ENCODE measurements at regions not wholly inside any gene's neighbourhood (a gene's known extent, or its start where the extent isn't known, plus 50 kb on each side); places are given as distances from the start of the nearest gene placed in this dataset.

GRCh38 chr2:241924069-241924908, 54.8 kb downstream of the RTP5 start:
- peak; percentile 66 for DNase-seq

GRCh38 chr2:241924909-241925250, 55.4 kb downstream of the RTP5 start:
- DNase-seq: no peak

- DNase-seq: peak; percentile 8
Measured at GRCh38 chr2:241925277-241925676, 55.7 kb downstream of the RTP5 start.

GRCh38 chr2:241925821-241926441, 56.4 kb downstream of the RTP5 start:
- peak; percentile 13 for DNase-seq

GRCh38 chr2:241926541-241927311, 57.2 kb downstream of the RTP5 start:
- no peak for DNase-seq

- no peak for DNase-seq
Measured at GRCh38 chr2:241929551-241930490, 60.3 kb downstream of the RTP5 start.

- no peak for DNase-seq
Measured at GRCh38 chr2:241931084-241931975, 61.8 kb downstream of the RTP5 start.

GRCh38 chr2:241931976-241932898, 62.7 kb downstream of the RTP5 start:
- no peak for DNase-seq

- DNase-seq: no peak
Measured at GRCh38 chr2:241932899-241933178, 63.3 kb downstream of the RTP5 start.

GRCh38 chr2:241933179-241933911, 63.8 kb downstream of the RTP5 start:
- no peak for DNase-seq

- no peak for DNase-seq
Measured at GRCh38 chr2:241935314-241935713, 65.8 kb downstream of the RTP5 start.

GRCh38 chr2:241935774-241936173, 66.2 kb downstream of the RTP5 start:
- no peak for DNase-seq

- no peak for DNase-seq
Measured at GRCh38 chr2:241936457-241937133, 67.1 kb downstream of the RTP5 start.

- no peak for DNase-seq
Measured at GRCh38 chr2:241937297-241937696, 67.8 kb downstream of the RTP5 start.

GRCh38 chr2:241939541-241939940, 70.0 kb downstream of the RTP5 start:
- no peak for DNase-seq

GRCh38 chr2:241940329-241940728, 70.8 kb downstream of the RTP5 start:
- peak; percentile 54 for DNase-seq

- DNase-seq: peak; percentile 78
Measured at GRCh38 chr2:241941691-241942301, 72.3 kb downstream of the RTP5 start.

GRCh38 chr2:241942416-241943208, 73.1 kb downstream of the RTP5 start:
- DNase-seq: no peak

All from hematopoietic multipotent progenitor cell treated with erythropoietin and hydrocortisone succinate and interleukin-3 and kit ligand, for 4 days (in vitro differentiated cells).